ENCODE measurements at regions not wholly inside any gene's neighbourhood (a gene's known extent, or its start where the extent isn't known, plus 50 kb on each side); places are given as distances from the start of the nearest gene placed in this dataset.

DNA sequence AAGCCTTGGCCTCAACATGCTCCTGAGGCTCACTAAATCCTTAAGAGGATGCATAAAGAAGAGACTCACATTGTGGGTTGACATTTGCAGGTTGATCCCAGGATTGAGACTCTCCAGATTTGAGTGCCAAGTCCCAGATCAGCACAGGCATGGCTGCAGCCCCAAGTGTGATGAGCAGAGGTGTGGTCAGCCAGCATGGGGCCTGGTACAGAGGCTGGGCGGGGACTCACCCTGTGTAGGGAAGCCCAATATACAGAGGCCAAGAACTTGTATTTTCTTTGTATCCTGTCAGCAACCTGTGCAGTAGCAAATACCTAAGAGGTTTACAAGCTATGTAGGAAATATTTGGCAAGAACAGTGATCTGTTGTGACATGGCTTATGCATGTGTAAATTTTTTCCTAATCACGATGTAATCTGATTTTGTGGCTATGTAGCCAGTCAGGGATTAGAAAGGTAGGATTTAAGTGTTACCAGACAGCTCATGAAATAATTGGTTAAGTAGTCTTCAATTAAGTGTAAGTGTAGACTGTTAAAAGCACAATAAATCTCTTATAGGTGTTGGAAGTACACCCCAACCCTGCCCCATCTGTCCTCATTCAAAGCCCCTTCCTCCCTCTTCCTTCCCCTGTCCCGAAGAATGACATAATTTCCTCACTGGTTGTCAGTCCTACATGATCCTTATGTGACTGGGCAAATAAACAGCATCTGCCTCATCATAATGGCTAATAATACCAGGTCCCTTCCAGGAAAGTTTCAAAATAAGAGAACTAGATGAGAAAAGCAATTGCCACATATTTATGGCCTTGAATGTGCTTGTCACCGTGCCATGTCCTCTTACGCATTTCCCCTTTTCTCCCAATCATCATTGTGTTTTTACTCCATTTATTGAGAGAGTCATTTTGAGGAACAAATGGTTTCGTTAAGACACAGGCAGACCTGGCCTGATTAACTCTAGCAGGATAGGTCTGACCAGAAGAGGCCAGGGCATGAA lies 120.9 kb downstream of the HLX start:
- H3K27ac ChIP-seq (ENCODE audit: low read length), result peak overlapping the region; percentile 71
- 21% methylated on average over 2 of the region's 6 CpGs for WGBS (ENCODE audit: insufficient coverage)
- H3K27me3 ChIP-seq (ENCODE audit: control insufficient read depth, insufficient read depth, low read length), result no peaks in the 10 kb centered on the region
- DNase-seq, result peak; percentile 79
- H3K9me3 ChIP-seq (replicated peaks; ENCODE audit: control insufficient read depth, low read depth, low read length), result peaks cover 2% of the 10 kb centered on the region
- H3K4me3 ChIP-seq (ENCODE audit: low read length), result no peak overlapping the region
- peaks cover 6% of the 10 kb centered on the region for H3K4me1 ChIP-seq (ENCODE audit: control insufficient read depth, insufficient read depth, low read length)
- H3K36me3 ChIP-seq (ENCODE audit: control insufficient read depth, insufficient read depth, low read length), result no peaks in the 10 kb centered on the region

DNA sequence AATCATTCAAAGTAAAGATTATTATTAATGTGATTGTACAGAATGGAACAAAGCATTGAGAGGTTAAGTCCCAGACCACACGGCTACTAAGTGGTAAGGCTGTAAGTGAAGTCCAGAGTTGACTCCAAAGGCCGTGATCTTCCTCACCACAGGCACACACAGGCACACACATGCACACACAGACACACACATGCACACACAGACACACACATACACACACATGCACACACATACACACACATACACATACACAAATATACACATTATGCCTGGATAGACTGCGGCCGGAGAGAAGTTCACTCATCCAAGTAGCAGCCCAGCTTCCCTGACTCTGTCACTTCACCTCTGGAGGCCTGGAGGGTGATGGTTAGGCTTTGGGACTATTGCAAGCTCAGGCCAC lies 121.9 kb downstream of the HLX start:
- Histone ChIP-seq H3K4me3 (ENCODE audit: low read length) (no peak overlapping the region), H3K36me3 (ENCODE audit: control insufficient read depth, insufficient read depth, low read length) (no peaks in the 10 kb centered on the region), H3K4me1 (ENCODE audit: control insufficient read depth, insufficient read depth, low read length) (peaks cover 6% of the 10 kb centered on the region), H3K9me3 (replicated peaks; ENCODE audit: control insufficient read depth, low read depth, low read length) (peaks cover 6% of the 10 kb centered on the region), H3K27me3 (ENCODE audit: control insufficient read depth, insufficient read depth, low read length) (no peaks in the 10 kb centered on the region), H3K27ac (ENCODE audit: low read length) (no peak overlapping the region)
- WGBS (ENCODE audit: insufficient coverage), result 86% methylated on average over 1 of the region's 4 CpGs
- no peak for DNase-seq

DNA sequence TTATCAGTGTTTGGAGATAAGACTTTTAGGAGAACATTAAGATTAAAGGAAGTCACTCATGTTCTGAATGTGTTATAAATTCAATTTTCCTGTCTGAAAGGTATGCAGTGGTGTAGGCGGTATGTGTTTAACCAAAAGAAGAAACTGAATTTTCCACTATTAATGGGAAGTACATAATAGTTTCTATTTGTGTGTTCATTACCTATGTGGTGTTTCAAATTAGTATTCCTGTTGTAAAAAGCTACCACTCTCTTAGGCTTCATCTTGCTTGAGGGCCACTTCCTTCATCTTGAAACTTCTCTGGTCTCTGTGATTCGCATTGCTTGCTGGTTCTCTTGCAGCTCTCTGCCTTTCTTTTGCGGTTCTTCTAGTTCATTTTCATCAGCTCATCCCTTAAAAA lies 123.4 kb downstream of the HLX start:
- Histone ChIP-seq H3K27me3 (ENCODE audit: control insufficient read depth, insufficient read depth, low read length) (no peaks in the 10 kb centered on the region), H3K9me3 (replicated peaks; ENCODE audit: control insufficient read depth, low read depth, low read length) (peaks cover 6% of the 10 kb centered on the region), H3K36me3 (ENCODE audit: control insufficient read depth, insufficient read depth, low read length) (no peaks in the 10 kb centered on the region), H3K27ac (ENCODE audit: low read length) (no peak overlapping the region), H3K4me3 (ENCODE audit: low read length) (no peak overlapping the region), H3K4me1 (ENCODE audit: control insufficient read depth, insufficient read depth, low read length) (peaks cover 6% of the 10 kb centered on the region)
- DNase-seq, result no peak
- 87% methylated on average over 2 of the region's 3 CpGs for WGBS (ENCODE audit: insufficient coverage)

DNA sequence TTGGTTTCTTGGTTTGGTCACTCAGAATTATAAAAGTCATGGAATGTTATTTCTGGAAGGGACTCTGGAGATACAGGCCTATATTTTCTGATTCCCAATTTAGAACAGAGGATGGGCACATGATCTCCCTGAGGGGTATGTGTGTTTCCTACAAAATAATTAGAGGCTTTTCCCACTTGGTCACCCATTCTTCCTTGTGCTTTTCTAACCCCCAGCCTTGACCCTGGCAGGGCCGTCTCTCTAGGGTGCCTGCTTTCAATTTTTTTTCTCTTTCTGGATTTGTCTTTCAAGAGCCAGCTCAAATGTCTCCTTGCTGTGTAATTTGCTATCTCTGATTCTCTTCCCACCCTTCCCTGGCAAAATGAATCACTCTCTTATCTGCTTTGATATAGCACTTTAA lies 131.9 kb downstream of the HLX start:
- DNase-seq, result no peak
- no peaks in the 10 kb centered on the region for H3K36me3 ChIP-seq (ENCODE audit: control insufficient read depth, insufficient read depth, low read length)
- no peaks in the 10 kb centered on the region for H3K4me1 ChIP-seq (ENCODE audit: control insufficient read depth, insufficient read depth, low read length)
- H3K27ac ChIP-seq (ENCODE audit: low read length), result no peak overlapping the region
- WGBS (ENCODE audit: insufficient coverage), result 89% methylated on average over 1 of the region's 1 CpG
- H3K9me3 ChIP-seq (replicated peaks; ENCODE audit: control insufficient read depth, low read depth, low read length), result no peaks in the 10 kb centered on the region
- no peak overlapping the region for H3K4me3 ChIP-seq (ENCODE audit: low read length)
- no peaks in the 10 kb centered on the region for H3K27me3 ChIP-seq (ENCODE audit: control insufficient read depth, insufficient read depth, low read length)

DNA sequence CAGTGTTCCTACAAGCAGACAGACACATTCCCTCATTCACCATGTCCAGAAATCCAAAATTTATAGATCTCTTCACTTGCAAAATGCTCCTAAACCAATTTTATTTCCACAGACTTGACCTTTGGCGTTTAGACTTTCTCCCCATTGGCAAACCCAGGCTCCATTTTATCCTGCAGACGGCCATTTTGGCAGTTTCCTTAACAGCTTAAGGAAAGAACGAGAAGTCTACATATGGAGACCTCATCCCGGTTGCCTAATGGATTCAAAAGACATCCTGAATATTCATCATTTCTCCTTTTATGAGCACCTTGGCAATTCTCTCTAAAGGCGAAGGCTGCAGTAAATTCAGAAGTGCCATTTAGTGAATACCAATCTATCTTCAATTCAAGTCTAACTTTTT lies 132.9 kb downstream of the HLX start:
- WGBS (ENCODE audit: insufficient coverage), result 67% methylated on average over 5 of the region's 5 CpGs
- no peak overlapping the region for H3K27ac ChIP-seq (ENCODE audit: low read length)
- H3K27me3 ChIP-seq (ENCODE audit: control insufficient read depth, insufficient read depth, low read length), result no peaks in the 10 kb centered on the region
- no peaks in the 10 kb centered on the region for H3K4me1 ChIP-seq (ENCODE audit: control insufficient read depth, insufficient read depth, low read length)
- H3K36me3 ChIP-seq (ENCODE audit: control insufficient read depth, insufficient read depth, low read length), result no peaks in the 10 kb centered on the region
- H3K4me3 ChIP-seq (ENCODE audit: low read length), result no peak overlapping the region
- no peaks in the 10 kb centered on the region for H3K9me3 ChIP-seq (replicated peaks; ENCODE audit: control insufficient read depth, low read depth, low read length)
- DNase-seq, result peak; percentile 77

DNA sequence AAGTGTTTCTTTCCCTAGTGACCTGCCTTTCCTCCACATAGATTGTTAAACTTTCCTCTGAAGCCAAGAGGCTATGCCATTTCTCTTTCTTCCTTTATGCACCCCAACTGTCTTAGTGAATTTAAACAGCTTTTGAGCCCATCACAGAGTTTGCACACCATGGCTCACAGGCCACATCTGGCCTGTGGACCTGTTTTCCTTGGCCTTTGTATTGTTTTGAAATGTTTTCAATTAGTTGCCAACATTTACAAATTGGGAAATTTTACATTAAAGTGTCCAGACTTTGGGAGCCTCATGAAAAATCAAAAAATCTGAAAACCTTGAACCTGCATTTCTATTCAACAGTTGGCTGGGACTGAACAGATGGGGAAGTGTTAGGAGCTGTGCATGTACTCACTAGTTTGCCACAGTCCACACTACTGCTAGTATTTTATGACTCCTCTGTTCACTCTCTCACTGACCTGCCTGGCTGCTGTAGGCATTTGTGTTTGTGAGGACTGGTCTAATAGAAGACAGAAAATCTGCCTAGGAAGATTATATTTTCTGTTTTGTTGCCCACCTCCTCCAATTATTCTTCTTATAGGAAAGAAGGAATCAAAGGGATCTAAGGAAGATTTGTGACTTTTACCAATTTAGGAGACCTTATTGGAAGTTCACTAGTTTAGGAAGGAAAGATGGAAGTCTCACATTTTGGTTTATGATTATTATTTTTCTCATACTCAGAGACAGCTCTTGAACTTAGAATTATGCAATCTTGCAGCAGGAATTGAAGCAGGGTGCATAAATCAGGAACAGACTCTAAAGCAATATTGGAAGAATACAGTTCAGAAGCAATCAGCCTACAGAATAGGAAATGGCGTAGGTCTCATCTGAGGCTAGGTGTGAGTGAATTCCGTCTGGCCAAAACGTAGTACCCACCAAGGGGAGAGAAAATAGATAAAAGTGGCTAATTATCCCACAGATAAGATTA lies 134.7 kb downstream of the HLX start:
- Histone ChIP-seq H3K4me1 (ENCODE audit: control insufficient read depth, insufficient read depth, low read length) (no peaks in the 10 kb centered on the region), H3K36me3 (ENCODE audit: control insufficient read depth, insufficient read depth, low read length) (no peaks in the 10 kb centered on the region), H3K27ac (ENCODE audit: low read length) (no peak overlapping the region), H3K9me3 (replicated peaks; ENCODE audit: control insufficient read depth, low read depth, low read length) (no peaks in the 10 kb centered on the region), H3K27me3 (ENCODE audit: control insufficient read depth, insufficient read depth, low read length) (no peaks in the 10 kb centered on the region), H3K4me3 (ENCODE audit: low read length) (no peak overlapping the region)
- WGBS (ENCODE audit: insufficient coverage), result no CpG with 5 or more reads among the region's 3 CpGs
- DNase-seq, result no peak

DNA sequence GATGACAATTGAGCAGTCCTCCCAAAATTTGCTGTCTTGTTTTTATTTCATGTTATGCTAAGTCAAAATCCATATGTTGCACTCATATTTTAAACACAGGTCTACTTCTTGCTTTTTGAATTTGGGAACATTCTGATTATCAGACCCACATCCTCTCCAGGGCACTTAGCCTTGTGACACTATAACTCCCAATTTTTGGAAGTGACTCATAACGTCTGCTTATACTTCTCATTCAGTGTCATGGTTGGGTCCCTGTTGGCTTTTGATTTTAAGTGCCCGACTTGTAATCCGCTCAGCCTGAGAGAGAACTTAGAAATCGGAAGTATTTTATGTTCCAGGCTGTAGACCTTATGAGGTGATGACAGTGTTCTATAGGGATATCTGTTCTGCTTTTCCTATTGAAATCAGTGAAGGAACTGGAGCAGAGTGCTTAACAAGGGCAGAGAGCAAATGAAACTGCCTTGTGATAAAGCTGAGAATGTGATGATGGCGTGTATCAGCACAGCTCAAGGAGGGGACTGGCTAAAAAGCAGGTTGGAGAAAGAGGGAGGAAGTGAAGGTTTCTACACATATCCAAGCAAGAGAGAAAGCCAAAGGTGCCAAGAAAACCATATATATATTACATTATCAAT lies 136.0 kb downstream of the HLX start:
- H3K27ac ChIP-seq (ENCODE audit: low read length), result no peak overlapping the region

DNA sequence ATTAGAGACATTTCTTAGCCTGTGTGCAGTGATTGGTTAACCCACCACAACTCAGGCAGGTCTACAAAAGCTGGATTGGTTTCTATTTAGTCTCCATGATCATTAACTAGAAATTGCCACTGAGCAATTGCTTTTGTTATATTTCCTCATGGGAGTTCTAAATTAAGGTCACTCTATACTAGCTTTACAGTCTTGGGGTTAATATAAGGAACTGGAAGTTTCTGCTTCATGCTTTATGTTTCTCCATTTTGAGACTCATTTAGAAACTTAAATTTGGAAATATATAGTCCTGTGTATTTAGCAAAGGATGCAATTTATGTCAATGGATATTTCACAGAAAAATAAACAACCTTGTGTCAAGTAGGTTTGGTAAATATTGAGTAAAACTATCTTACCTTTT lies 137.5 kb downstream of the HLX start:
- Histone ChIP-seq H3K27me3 (ENCODE audit: control insufficient read depth, insufficient read depth, low read length) (no peaks in the 10 kb centered on the region), H3K27ac (ENCODE audit: low read length) (no peak overlapping the region), H3K36me3 (ENCODE audit: control insufficient read depth, insufficient read depth, low read length) (no peaks in the 10 kb centered on the region), H3K4me3 (ENCODE audit: low read length) (no peak overlapping the region), H3K4me1 (ENCODE audit: control insufficient read depth, insufficient read depth, low read length) (no peaks in the 10 kb centered on the region), H3K9me3 (replicated peaks; ENCODE audit: control insufficient read depth, low read depth, low read length) (no peaks in the 10 kb centered on the region)
- no peak for DNase-seq

More for the DNA sequence above, 136.0 kb downstream of the HLX start:
- WGBS (ENCODE audit: insufficient coverage), result 50% methylated on average over 1 of the region's 5 CpGs
- H3K9me3 ChIP-seq (replicated peaks; ENCODE audit: control insufficient read depth, low read depth, low read length), result no peaks in the 10 kb centered on the region
- no peak overlapping the region for H3K4me3 ChIP-seq (ENCODE audit: low read length)
- H3K4me1 ChIP-seq (ENCODE audit: control insufficient read depth, insufficient read depth, low read length), result no peaks in the 10 kb centered on the region
- no peaks in the 10 kb centered on the region for H3K36me3 ChIP-seq (ENCODE audit: control insufficient read depth, insufficient read depth, low read length)
- no peak for DNase-seq
- H3K27me3 ChIP-seq (ENCODE audit: control insufficient read depth, insufficient read depth, low read length), result no peaks in the 10 kb centered on the region

DNA sequence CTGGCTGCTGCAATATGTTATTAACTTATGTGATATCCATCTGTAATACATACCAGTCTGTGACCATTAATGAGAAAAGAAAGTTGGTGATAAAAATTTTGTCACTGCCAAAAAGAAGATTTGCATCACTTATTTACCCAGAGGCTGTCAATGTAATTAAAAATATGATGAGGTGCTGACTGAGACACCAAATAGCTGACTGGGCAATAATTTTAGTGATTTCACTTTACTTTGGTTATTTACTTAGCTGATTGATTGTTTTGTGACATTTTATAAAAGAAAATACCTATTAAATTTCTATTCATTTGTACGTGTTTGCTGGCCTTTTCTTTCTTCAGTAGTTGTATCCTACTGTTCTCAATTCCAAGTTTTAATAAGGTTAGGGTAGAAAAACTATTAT lies 139.2 kb downstream of the HLX start:
- DNase-seq, result no peak
- no CpG with 5 or more reads among the region's 1 CpG for WGBS (ENCODE audit: insufficient coverage)
- H3K4me1 ChIP-seq (ENCODE audit: control insufficient read depth, insufficient read depth, low read length), result no peaks in the 10 kb centered on the region

DNA sequence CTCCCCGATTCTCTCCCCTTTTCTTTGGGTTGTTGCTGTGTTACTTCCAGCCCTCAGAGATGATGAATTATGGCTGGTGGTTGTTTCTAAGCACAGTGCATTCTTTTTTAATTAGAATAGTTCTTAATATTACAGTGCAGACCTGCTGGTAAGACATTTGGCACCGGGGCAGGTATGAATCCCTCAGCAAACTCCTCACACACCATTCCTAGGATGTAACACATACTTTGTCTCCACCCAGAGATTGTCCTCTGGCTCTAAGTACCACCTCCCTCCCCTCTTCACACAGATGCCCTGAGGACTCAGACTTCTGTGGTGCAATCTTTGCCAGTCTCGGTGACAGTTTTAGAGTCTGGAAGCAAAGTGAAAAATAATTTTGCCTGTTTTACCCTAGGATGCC lies 143.1 kb downstream of the HLX start:
- Histone ChIP-seq H3K27ac (ENCODE audit: low read length) (no peak overlapping the region), H3K9me3 (replicated peaks; ENCODE audit: control insufficient read depth, low read depth, low read length) (no peaks in the 10 kb centered on the region), H3K36me3 (ENCODE audit: control insufficient read depth, insufficient read depth, low read length) (no peaks in the 10 kb centered on the region), H3K27me3 (ENCODE audit: control insufficient read depth, insufficient read depth, low read length) (no peaks in the 10 kb centered on the region), H3K4me1 (ENCODE audit: control insufficient read depth, insufficient read depth, low read length) (peaks cover 4% of the 10 kb centered on the region), H3K4me3 (ENCODE audit: low read length) (no peak overlapping the region)
- WGBS (ENCODE audit: insufficient coverage), result 50% methylated on average over 1 of the region's 3 CpGs
- DNase-seq, result no peak

More for the DNA sequence above, 139.2 kb downstream of the HLX start:
- Histone ChIP-seq H3K36me3 (ENCODE audit: control insufficient read depth, insufficient read depth, low read length) (no peaks in the 10 kb centered on the region), H3K9me3 (replicated peaks; ENCODE audit: control insufficient read depth, low read depth, low read length) (no peaks in the 10 kb centered on the region), H3K27ac (ENCODE audit: low read length) (no peak overlapping the region), H3K27me3 (ENCODE audit: control insufficient read depth, insufficient read depth, low read length) (no peaks in the 10 kb centered on the region), H3K4me3 (ENCODE audit: low read length) (no peak overlapping the region)
